Spinal cord (tissue), 9 donors: ENCODE measurements at regions not wholly inside any gene's neighbourhood (a gene's known extent, or its start where the extent isn't known, plus 50 kb on each side); places are given as distances from the start of the nearest gene placed in this dataset.
"Not testable (repeated sequence)": the region's sequence is repeated elsewhere in the genome, so short reads cannot be mapped to it uniquely, and the experiment has no call there.

Source experiments
- DNase-seq, 6 donors: peaks; one replicate each; pipeline versions ENCODE4 v3.0.0 to v3.0.0-alpha.2; 2013 to 2015; ENCODE audit warnings: low spot score in 6 of 6, low read depth in 4 of 6
- H3K27ac ChIP-seq: one replicate; pipeline ENCODE4 v1.5.1; 2013; ENCODE audit warnings: low read depth, low read length, control low read depth
- H3K27me3 ChIP-seq: one replicate; pipeline ENCODE4 v1.6.1; 2013; ENCODE audit warnings: low read length; ENCODE audit not compliant: control insufficient read depth, insufficient read depth
- H3K36me3 ChIP-seq: one replicate; pipeline ENCODE4 v1.6.1; 2013; ENCODE audit warnings: low read length; ENCODE audit not compliant: control insufficient read depth, insufficient read depth
- H3K4me1 ChIP-seq: one replicate; pipeline ENCODE4 v1.6.1; 2013; ENCODE audit warnings: low read length; ENCODE audit not compliant: control insufficient read depth, insufficient read depth
- H3K4me3 ChIP-seq: one replicate; pipeline ENCODE4 v1.5.1; 2013; ENCODE audit warnings: low read depth, low read length, control low read depth
- H3K9me3 ChIP-seq: one replicate; pipeline ENCODE4 v1.6.1; 2013; ENCODE audit warnings: low read length; ENCODE audit not compliant: control insufficient read depth, insufficient read depth
- WGBS: methylation state at CpG from one replicate; pipeline ENCODE4 v1.1.5; 2013; ENCODE audit warnings: missing lambda C conversion rate; ENCODE audit not compliant: insufficient coverage; 5-methylcytosine and 5-hydroxymethylcytosine counted together
- donor health status: healthy.

GRCh38 chr3:156029208-156029607 lies 91.2 kb upstream of the KCNAB1 start:
- no peak overlapping the region for H3K27ac ChIP-seq
- H3K27me3 ChIP-seq: no peaks in the 10 kb centered on the region
- H3K4me3 ChIP-seq: no peak overlapping the region
- H3K9me3 ChIP-seq: no peaks in the 10 kb centered on the region
- no peaks in the 10 kb centered on the region for H3K36me3 ChIP-seq
- no CpG with 5 or more reads among the region's 4 CpGs for WGBS
- H3K4me1 ChIP-seq: no peaks in the 10 kb centered on the region
- no peak for DNase-seq

- Histone ChIP-seq H3K36me3 (no peaks in the 10 kb centered on the region), H3K27me3 (no peaks in the 10 kb centered on the region), H3K4me3 (no peak overlapping the region), H3K27ac (no peak overlapping the region), H3K4me1 (no peaks in the 10 kb centered on the region), H3K9me3 (no peaks in the 10 kb centered on the region)
- WGBS: 91% methylated on average over 2 of the region's 4 CpGs
- no peak for DNase-seq
Measured at GRCh38 chr3:156030723-156031122, 89.7 kb upstream of the KCNAB1 start.

GRCh38 chr3:156033428-156033827 lies 87.0 kb upstream of the KCNAB1 start:
- WGBS: 69% methylated on average over 5 of the region's 5 CpGs

GRCh38 chr3:156035158-156035557 lies 85.2 kb upstream of the KCNAB1 start:
- 83% methylated on average over 1 of the region's 1 CpG for WGBS
- Histone ChIP-seq H3K27me3 (no peaks in the 10 kb centered on the region), H3K9me3 (no peaks in the 10 kb centered on the region), H3K36me3 (no peaks in the 10 kb centered on the region), H3K4me3 (no peak overlapping the region), H3K27ac (no peak overlapping the region), H3K4me1 (no peaks in the 10 kb centered on the region)
- no peak for DNase-seq

More at GRCh38 chr3:156033428-156033827, 87.0 kb upstream of the KCNAB1 start:
- Histone ChIP-seq H3K36me3 (no peaks in the 10 kb centered on the region), H3K4me1 (no peaks in the 10 kb centered on the region), H3K9me3 (no peaks in the 10 kb centered on the region), H3K4me3 (no peak overlapping the region), H3K27ac (no peak overlapping the region), H3K27me3 (no peaks in the 10 kb centered on the region)
- no peak for DNase-seq

- H3K27ac ChIP-seq: no peak overlapping the region
- 45% methylated on average over 4 of the region's 6 CpGs for WGBS
- DNase-seq: no peak
Measured at GRCh38 chr3:156036258-156037053, 83.9 kb upstream of the KCNAB1 start.

GRCh38 chr3:156037356-156037755 lies 83.0 kb upstream of the KCNAB1 start:
- H3K9me3 ChIP-seq: no peaks in the 10 kb centered on the region
- H3K36me3 ChIP-seq: no peaks in the 10 kb centered on the region
- H3K27me3 ChIP-seq: no peaks in the 10 kb centered on the region
- no peaks in the 10 kb centered on the region for H3K4me1 ChIP-seq
- H3K27ac ChIP-seq: no peak overlapping the region
- no peak for DNase-seq
- no peak overlapping the region for H3K4me3 ChIP-seq

More at GRCh38 chr3:156036258-156037053, 83.9 kb upstream of the KCNAB1 start:
- H3K4me1 ChIP-seq: no peaks in the 10 kb centered on the region
- no peaks in the 10 kb centered on the region for H3K27me3 ChIP-seq
- no peak overlapping the region for H3K4me3 ChIP-seq
- no peaks in the 10 kb centered on the region for H3K9me3 ChIP-seq
- H3K36me3 ChIP-seq: no peaks in the 10 kb centered on the region

GRCh38 chr3:156038869-156039268 lies 81.5 kb upstream of the KCNAB1 start:
- Histone ChIP-seq H3K4me1 (no peaks in the 10 kb centered on the region), H3K27ac (no peak overlapping the region), H3K36me3 (no peaks in the 10 kb centered on the region), H3K4me3 (no peak overlapping the region), H3K27me3 (no peaks in the 10 kb centered on the region), H3K9me3 (no peaks in the 10 kb centered on the region)
- no CpG with 5 or more reads among the region's 1 CpG for WGBS
- DNase-seq: no peak

- WGBS: no CpG with 5 or more reads among the region's 1 CpG
- Histone ChIP-seq H3K9me3 (no peaks in the 10 kb centered on the region), H3K27ac (no peak overlapping the region), H3K4me3 (no peak overlapping the region), H3K36me3 (no peaks in the 10 kb centered on the region), H3K27me3 (no peaks in the 10 kb centered on the region), H3K4me1 (no peaks in the 10 kb centered on the region)
- DNase-seq: peak in 1 of 6 donors; percentile 76
Measured at GRCh38 chr3:156040041-156040440, 80.3 kb upstream of the KCNAB1 start.

GRCh38 chr3:156041216-156041841 lies 79.0 kb upstream of the KCNAB1 start:
- not testable (repeated sequence) for H3K27ac ChIP-seq, H3K36me3 ChIP-seq, H3K4me1 ChIP-seq, H3K4me3 ChIP-seq, H3K9me3 ChIP-seq, DNase-seq, H3K27me3 ChIP-seq
- 95% methylated on average over 33 of the region's 36 CpGs for WGBS

GRCh38 chr3:156041856-156042255 lies 78.5 kb upstream of the KCNAB1 start:
- 93% methylated on average over 6 of the region's 7 CpGs for WGBS
- not testable (repeated sequence) for DNase-seq, H3K36me3 ChIP-seq, H3K27ac ChIP-seq, H3K4me1 ChIP-seq, H3K9me3 ChIP-seq, H3K27me3 ChIP-seq, H3K4me3 ChIP-seq
